NCI-H2171 treated with DMSO at 0.1 percent for 48 hours (cell line): ENCODE measurements at regions not wholly inside any gene's neighbourhood (a gene's known extent, or its start where the extent isn't known, plus 50 kb on each side); places are given as distances from the start of the nearest gene placed in this dataset.
"Not testable (repeated sequence)": the region's sequence is repeated elsewhere in the genome, so short reads cannot be mapped to it uniquely, and the experiment has no call there.

Experiments used
- DNase-seq: peaks from one replicate; lab custom pipeline; 2025; lab: John Stamatoyannopoulos, UW

DNA sequence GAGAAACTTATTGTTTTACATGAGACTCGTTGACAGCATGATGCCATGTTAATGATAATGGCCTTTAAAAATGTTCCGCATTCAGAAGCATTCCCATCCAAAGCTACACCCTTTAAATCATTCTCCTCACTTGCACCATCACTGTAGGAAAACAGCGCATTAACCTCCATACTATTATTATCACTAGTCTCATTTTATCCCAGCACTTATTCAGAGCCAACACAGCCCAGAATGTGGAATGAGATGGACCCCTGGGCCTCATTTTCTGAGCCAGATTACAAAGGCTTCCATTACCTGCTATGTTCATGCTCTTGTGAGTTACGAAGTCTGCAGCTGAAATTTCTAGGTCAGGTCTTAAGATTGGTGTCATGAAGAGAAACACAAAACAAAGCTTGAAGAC is 159.4 kb downstream of the HS3ST3A1 start:
- no peak for DNase-seq

DNA sequence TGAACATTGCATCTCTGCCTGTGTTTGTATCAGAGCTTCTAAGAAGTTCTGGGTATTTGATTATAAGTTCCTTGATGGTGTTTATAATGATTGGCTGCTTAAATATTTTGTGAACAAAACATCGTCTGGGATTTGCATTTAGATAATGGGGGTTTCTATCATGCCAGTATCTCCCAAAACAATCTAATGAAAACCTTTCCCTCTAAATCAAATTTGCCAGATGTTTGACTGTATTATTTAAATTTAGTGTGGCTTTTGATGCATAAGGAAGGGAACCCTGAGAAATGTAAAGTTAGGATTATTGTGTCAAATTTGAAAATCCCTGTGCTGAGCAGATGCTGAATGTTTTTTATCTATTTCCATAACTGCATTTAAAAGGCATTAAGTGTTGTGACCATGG is 159.9 kb downstream of the HS3ST3A1 start:
- no peak for DNase-seq

DNA sequence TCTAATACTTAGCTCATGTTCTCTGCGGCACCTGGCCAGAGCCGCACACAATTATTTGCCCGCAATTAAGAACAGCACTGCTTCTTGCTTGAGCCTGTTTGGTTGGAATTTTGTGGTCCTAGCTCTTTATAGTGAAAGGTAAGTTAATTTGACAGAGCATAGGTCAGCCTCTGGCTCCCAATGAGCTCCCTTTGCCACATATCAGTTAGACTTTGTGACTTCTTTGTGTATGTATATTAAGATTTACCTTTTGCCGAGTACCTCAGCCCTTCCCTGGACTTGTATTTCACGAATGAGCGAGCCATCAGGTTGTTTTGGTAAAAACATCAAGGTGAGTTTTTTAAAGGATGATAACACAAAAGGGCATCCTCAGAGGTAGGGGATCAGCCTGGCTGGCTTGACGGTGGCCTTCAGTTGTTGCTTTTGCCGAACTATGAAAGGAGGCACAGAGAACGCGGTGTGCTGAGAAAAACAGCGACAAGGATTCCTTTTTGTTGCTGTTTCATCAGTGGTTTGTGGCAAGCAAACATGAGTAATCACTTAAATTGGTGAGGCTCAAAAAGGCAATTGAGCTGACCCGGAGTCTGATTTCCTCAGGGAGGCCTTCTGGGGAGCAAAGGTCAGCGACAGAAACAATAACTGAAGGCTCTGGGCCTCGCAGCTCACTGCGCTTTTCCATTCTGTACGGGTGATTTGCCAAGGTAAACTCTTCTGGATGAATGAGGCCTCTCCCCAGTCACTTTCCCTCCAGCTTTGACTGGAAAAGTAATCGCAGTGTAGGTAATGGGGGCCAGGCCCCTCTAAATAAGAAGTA is 163.6 kb downstream of the HS3ST3A1 start:
- no peak for DNase-seq

DNA sequence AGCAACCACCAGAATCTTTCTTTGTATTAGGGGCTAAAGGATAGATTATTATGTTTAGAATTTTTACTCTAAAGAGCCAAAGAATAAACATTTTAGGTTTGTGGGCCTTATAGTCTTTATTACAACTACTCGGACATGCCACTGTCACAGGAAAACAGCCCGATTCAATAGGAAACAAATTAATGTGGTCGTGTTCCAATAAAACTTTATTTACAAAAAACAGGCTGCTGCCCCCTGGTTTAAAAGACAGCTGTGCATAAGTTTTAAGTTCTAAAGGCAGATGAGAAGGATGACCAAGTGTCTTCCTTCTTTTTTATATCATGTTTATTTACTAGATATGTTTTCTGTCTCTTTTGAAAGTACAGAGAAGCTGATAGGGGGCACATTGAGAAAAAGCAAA is 166.5 kb downstream of the HS3ST3A1 start:
- DNase-seq = no peak

DNA sequence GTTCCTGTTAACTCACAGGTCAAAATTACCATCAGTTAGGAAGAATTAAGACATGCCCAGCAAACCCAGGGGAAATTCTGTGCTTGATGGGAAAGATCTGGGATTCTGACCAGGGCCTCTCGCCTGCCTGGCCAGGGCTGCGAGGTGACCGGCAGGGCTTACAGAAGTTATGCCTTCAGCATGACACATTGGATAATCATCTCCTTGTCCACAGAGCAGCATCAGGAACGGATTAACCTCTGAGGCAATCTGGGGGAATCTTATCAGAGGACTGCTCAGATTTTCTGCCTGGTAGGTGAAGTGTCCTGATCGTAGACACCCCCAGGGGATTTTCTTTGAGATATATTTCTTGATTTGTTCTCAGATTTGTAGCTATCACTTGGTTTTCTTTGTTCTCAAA is 172.5 kb downstream of the HS3ST3A1 start:
- no peak for DNase-seq

DNA sequence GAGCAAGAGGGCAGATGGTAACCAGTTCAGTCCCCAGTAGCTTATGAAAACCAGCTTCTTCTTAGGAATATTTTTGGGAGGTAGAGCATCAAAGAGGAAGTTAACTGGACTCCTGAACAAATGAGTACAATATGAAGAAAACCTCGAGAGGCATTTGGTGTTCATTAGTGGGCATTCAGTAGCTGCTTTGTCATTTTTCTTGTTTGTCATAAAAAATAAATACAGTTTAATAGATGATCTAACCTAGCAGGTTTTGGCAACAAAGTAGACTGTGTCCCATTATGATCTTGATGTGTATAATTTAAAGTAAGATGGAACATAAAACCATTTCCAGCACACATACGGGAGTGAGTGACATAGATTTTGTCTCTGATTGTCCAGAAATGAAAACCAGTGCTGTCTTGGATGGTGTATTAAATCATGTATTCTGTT is 173.1 kb downstream of the HS3ST3A1 start:
- no peak for DNase-seq

DNA sequence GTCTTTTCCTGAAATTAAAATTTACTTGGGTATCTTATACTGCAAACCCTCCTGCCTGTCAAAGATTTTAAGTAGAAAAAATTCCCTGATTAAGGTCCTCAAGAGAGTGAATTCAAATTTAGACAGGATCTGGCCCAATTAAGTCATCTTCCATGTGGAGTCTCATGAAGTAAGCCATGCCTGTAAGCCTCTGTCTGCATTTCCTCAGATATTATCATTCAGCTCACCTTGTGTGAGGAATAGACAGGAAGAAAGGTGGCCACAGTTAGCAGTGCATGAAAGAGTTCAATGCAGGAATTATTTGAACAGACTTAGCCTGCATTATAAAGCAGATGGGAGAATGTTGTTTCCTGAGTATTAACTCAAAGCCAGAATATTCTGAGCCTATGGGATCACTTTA is 174.7 kb downstream of the HS3ST3A1 start:
- no peak for DNase-seq

DNA sequence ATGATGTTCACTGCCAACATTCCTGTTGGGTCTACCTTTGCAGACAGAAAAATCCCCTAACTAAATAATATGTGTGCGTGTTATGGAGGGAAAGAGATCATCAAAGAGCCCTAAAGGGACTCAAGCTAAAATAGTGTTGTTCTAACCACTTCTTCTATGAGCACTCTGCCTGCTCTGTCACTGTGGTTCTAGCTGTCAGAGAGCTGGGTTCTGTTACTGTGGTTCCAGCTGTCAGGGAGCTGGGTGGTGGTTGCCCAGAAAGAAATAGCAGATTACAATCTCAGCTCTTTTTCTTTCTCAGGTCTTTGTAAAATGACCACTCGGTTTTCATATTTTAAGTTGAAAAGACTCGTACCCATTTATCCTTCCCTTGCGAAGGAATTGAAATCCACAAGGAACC is 176.3 kb downstream of the HS3ST3A1 start:
- no peak for DNase-seq

DNA sequence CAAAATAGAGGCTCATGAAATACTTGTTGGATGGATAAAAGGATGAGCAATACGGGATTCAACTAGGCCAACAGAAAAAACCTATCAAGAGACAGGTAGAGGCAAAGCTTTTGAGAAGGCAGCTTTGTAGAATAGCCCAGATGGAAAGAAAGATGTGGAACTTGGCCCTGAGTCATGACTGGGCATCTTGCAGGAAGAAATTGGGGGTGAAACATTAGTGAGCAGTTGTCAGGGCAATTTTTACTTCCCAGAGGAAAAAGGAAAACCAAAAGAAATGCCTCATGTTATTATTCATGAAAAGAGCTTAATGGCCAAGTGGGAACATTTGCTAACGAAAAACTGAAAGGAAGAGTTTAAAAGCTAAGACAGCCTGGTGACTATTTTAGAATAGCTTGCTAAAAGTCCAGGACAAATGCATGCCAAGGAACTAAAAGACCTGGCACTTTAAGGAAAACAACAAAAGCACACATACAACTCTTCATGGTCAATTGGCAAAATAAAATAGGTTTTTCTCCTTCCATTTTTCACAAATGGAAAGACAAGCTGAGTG is 180.1 kb downstream of the HS3ST3A1 start:
- no peak for DNase-seq

DNA sequence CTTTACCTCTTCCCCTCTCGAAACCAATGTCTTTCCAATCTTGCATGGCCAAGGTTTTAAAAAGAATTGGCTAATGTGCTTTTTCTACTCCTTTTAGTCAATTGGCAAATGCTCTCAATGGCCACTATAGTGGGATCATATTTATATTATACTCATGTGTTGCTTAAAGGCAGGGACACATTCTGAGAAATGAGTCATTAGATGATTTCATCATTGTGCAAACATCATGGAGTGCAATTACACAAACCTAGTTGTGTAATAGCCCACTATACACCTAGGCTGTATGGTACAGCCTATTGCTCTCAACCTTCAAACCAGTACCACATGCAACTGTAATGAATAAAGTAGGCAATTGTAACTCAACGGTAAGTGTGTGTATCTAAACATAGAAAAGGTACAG is 180.9 kb downstream of the HS3ST3A1 start:
- DNase-seq = no peak

DNA sequence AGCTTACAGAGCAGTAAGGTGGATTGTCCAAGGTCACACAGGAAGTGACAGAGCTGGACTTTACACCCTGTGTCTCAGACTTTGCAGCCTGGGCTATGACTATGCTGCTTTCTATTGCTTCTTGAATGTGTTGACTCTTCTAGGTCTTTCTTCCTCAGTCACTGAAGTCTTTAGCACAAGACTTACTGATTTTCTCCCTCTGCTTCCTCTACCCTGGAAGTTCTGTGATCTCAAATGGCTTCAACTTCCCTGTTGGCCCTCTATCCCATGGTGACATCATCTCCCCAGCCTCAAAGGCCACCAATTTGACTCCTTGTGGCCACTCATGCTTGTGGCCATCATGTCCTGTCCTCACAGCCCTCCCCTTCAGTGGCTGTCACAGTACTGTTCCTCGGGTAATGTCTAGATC is 181.3 kb downstream of the HS3ST3A1 start:
- DNase-seq = no peak

DNA sequence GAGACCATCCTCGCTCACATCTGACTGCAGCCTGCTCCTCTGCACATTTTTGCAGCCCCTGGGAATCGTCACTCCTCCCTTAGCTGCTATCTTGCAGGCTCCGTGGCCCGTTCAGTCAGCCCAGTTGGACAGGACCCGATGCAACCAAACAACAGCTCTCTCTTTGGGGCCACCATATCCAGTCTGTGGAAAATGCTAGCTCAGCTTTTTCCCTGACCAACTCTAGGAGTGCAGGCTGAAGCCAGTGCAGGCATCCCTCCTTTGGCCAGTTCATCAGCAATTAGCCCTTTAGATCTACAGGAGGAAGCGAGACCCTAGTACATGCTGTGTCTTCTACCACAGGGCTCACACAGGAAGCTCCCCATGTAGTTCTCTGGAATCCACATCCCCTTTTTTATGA is 182.1 kb downstream of the HS3ST3A1 start:
- DNase-seq = no peak

DNA sequence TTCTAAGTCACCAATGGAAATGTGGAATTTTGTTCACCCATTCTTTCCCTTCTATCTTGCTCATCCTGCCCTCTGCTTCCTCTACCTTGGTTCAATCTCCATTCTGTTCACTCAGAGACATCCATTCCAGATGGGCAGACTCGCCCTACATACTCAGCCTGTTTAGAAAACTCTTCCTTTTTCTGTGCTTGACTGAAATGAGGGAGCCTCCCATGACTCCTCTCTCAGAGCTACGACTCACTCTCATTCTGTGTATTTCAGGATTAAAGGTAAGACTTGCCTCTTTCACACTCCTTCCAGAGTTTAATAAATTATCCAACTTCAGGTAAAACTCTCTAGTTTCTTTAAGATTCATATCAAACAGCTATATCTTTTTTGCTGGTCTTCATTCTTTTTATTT is 182.8 kb downstream of the HS3ST3A1 start:
- DNase-seq = no peak

DNA sequence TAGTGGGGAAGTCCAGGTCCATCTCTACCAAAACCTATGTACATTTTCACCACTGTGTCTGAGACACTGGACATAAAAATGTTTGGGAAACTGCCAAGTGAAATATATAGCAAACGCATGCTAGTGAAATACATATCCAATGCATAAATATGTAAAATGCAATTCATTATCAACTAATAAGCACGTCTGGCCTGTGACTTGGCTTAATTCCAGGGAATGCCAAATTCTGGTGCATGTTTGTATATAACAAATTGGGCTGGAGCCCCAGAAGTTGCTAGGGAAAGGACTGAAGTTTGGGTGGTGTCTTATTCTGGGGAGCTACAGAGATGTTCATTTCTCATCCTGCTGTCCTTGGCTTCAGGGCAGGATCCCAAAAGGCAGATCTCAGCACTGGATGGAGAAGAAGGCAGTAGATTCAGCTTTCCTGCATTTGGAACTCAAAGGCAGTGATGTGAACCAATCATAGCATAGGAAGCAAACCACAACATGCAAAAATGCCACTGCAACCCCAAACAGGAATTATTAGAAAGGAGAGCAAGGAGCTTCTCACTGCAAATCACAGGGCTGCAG is 184.3 kb downstream of the HS3ST3A1 start:
- no peak for DNase-seq

DNA sequence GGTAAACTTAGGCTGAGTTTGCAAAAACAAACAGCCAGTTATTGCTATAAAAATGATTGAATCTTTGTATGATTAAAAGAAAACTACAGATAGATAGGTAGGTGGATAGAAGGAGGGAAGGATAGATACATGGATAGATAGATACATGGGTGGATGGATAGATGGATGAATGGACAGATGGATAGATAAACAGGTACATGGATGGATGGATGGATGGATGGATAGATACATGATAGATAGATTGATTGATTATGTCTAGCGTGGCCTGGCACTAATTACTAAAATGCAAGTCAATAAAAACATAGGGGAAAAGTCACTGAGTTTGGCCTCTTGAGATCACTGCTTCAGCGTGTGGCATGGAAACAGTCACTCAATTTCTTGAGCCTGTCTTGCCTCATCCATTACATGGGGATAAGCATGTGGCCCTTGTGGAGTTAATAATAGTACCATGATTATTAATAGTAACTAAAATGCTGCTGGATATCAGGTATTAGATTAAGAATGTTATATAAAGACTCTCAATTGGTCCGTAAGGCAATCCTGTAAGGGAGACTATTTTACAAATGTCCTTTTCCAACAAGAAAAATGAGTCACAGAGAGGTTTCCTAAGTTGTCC is 184.9 kb downstream of the HS3ST3A1 start:
- no peak for DNase-seq

DNA sequence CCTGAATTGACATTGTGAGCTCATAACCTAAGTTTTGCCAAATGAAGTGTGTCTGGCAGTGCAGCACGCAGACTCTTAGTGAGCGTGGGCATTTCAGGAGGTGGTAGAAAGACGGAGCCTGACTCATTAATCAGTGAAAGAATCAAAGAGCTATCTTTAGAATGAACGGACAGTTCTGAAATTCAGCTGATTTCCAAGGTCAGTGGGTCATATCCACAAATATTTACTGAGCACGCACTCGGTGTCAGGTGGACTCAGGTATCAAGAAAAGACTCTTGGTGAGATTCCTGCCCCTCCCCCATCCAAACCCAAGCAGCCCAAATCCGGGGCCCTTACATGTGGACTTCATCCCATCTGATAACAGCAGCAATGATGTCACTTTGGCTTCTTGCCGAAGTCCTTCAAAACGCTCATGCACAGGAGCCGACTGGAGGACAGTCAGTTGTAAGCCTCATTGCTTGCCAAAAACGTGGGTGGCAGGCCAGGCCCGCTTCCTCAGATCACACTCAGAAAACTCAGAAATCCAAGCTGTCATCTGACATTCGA is 185.8 kb downstream of the HS3ST3A1 start:
- DNase-seq = no peak

DNA sequence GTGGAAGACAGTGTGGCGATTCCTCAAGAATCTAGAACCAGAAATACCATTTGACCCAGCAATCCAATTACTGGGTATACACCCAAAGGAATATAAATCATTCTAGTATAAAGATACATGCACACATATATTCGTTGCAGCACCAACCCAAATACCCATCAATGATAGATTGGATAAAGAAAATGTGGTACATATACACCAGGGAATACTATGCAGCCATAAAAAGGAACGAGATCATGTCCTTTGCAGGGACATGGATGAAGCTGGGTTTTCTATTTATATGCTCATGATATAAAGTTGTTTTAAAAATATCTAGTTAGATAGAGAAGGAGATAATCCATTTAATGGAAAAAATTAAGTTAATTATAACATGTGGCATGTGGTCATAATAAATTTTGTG is 186.5 kb downstream of the HS3ST3A1 start:
- not testable (repeated sequence) for DNase-seq

DNA sequence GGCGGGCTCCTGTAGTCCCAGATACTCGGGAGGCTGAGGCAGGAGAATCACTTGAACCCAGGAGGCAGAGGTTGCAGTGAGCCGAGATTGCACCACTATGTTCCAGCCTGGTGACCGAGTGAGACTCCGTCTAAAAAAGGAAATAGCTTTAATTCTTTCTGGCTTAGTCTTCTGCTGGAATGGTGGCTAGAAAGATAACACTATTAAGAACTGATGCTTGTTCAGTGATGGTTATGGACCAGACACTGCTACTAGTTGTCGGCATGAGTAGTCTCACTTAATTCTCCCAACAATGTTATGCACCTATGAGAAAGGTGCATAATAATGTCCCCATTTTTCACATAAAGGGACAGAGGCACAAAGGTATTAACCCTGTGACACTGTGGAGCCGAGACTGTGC is 188.7 kb downstream of the HS3ST3A1 start:
- no peak for DNase-seq

DNA sequence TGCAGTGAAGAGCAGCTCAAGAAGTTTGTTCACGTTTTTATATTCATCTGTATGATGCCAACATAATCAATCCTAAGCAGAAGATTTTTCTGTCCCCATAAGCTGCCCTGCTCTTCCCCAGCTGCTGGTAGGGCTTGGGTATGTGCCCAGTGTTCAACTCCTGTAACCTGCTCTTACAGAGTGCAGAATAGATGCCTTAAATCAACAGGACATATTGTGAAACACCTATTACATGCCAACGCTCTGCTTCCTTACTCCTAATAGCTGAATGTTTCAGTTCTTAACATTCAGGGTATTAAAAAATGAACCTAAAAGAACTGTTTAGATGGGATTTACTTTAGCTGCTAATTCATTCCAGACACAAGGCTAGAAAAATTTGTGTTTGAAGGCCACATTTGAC is 190.9 kb downstream of the HS3ST3A1 start:
- DNase-seq = no peak

DNA sequence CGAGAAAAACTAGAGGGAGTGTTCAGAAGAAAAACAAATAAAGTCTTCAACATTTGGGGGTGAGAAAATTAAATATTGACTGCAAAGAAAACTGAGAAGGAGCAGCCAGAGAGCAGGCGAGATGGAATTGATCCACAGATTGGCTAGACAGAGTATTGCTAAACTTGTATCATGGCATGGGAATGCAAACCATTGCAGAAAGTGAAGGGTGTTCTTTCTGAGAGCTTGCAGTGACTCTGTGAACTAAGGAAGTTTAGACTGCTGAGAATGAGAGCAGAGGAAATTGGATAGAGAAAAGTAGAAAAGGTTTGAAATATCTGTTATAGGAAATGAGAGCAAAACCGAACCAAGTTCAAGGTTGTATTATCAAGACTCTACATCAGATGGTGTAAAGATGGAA is 191.5 kb downstream of the HS3ST3A1 start:
- DNase-seq = no peak

DNA sequence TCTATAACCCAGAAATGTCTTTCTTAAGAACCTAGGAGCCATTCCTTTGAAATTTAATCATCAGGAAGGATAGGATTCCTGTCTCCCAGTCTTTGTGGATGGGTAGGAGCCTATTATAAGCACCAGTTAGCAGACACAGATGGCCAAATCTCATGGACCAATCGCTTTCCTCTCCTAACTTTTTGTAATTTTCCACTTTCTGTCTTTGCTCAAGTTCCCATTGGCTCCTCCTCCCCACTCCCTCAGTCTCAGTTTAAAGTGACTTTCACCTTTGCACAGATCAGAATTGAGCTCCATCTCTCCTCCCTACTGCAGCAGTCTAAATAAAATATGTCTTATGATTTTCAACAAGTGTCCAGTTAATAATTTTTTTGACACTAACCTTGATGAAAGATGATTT is 192.3 kb downstream of the HS3ST3A1 start:
- DNase-seq = no peak

DNA sequence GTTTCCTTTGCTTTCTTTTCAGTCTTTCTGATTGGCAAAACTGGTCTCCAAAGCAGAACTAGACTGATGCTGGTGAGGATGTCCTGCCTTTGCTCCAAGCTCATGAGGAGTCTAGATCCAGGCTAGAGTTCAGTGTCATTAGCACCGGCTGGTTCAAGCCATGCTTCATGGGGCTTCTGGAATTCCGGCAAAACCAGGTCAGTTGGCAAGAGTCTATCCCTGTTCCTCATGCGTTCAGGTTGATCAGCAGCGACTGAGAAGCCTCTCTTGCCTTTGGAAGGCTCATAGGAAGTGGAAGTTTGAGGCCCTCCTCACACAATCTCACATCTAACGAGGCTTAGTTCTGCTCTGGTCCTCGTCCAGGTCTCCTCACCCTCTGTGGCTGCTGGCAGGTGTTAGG is 194.3 kb downstream of the HS3ST3A1 start:
- DNase-seq = no peak

DNA sequence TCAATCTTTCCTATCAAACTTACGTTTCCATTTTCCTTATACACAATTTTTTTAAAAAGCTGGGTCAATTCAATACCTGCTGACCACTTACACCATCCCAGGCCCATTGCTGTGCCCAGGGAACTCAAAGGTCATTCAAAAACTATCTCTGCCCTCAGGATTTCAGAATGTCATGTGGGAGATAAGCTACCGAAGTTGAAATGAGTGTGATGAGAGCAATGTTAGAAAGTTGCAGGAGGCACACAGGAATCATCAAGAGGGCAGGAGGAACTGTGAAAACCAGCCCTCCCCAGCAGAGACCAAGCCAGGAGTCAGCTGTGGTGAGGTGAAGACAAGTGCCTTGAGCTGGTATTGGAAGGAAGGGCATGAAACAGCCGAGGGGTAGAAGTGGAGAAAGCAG is 195.9 kb downstream of the HS3ST3A1 start:
- no peak for DNase-seq
